ENCODE measurements at regions not wholly inside any gene's neighbourhood (a gene's known extent, or its start where the extent isn't known, plus 50 kb on each side); places are given as distances from the start of the nearest gene placed in this dataset.
"Not testable (repeated sequence)": the region's sequence is repeated elsewhere in the genome, so short reads cannot be mapped to it uniquely, and the experiment has no call there.

DNA sequence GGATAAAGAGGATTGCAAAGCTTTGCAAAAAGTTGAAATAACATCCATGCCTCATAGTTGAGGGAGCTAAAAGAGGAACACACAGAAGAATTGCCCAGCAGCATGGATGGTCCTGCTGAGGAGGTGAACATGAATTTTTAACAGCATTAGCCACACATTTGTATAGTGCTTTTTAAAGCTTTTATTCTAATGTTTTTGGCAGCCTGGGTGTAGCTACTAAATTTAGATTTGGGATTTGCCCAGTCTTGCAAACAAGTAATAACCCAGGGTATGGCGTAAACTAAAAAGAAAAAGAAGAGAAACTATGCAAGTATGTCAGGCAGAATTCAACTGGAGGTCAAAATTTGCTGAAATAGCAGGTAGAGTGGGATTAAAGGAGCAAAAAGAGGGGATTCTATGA, 75.1 kb upstream of the PTPRK start:
- peaks cover 0 to 12% (median 0%) of the 10 kb centered on the region in 7 donors for H3K4me1 Mint-ChIP-seq
- peak overlapping the region in 1 of 9 donors; percentile 9 for H3K27ac Mint-ChIP-seq
- no peaks in the 10 kb centered on the region for H3K27me3 ChIP-seq (ENCODE audit: control insufficient read depth in 2 of 2, insufficient read depth in 2 of 2, low read length in 2 of 2)
- DNase-seq (no peak), ATAC-seq (no peak)
- H3K9me3 Mint-ChIP-seq, result peaks cover 0 to 10% (median 0%) of the 10 kb centered on the region in 11 donors
- POLR2A ChIA-PET, result no interaction called here
- H3K36me3 ChIP-seq (ENCODE audit: control insufficient read depth in 2 of 3, insufficient read depth in 3 of 3, low read length in 3 of 3), result no peaks in the 10 kb centered on the region
- no peaks in the 10 kb centered on the region for H3K9me3 ChIP-seq (ENCODE audit: control insufficient read depth in 2 of 3, low read length in 3 of 3)
- no peaks in the 10 kb centered on the region for H3K36me3 Mint-ChIP-seq
- peaks cover 2 to 17% (median 7%) of the 10 kb centered on the region in 5 donors for H3K27me3 Mint-ChIP-seq
- H3K4me3 ChIP-seq (ENCODE audit: low read length), result no peak overlapping the region
- H3K4me3 Mint-ChIP-seq, result no peak overlapping the region
- CTCF ChIA-PET, result no interaction called here
- intact Hi-C loops (cut with micrococcal nuclease), result no loop called here
- H3K27ac ChIP-seq (ENCODE audit: low read depth, low read length), result no peak overlapping the region
- H3K4me1 ChIP-seq (ENCODE audit: control insufficient read depth in 2 of 2, insufficient read depth in 2 of 2, low read length in 2 of 2), result no peaks in the 10 kb centered on the region

- POLR2A ChIA-PET, result no interaction called here
- Mint-ChIP-seq H3K36me3 (peaks cover 0 to 6% (median 0%) of the 10 kb centered on the region in 5 donors), H3K27ac (no peak overlapping the region), H3K27me3 (peaks cover 0 to 29% (median 21%) of the 10 kb centered on the region in 5 donors), H3K9me3 (peaks cover 0 to 12% (median 5%) of the 10 kb centered on the region in 11 donors), H3K4me3 (no peak overlapping the region), H3K4me1 (no peaks in the 10 kb centered on the region)
- Histone ChIP-seq H3K27ac (ENCODE audit: low read depth, low read length) (no peak overlapping the region), H3K4me3 (ENCODE audit: low read length) (no peak overlapping the region), H3K4me1 (ENCODE audit: control insufficient read depth in 2 of 2, insufficient read depth in 2 of 2, low read length in 2 of 2) (no peaks in the 10 kb centered on the region), H3K27me3 (ENCODE audit: control insufficient read depth in 2 of 2, insufficient read depth in 2 of 2, low read length in 2 of 2) (peaks cover 0 to 4% of the 10 kb centered on the region in 2 donors), H3K9me3 (ENCODE audit: control insufficient read depth in 2 of 3, low read length in 3 of 3) (no peaks in the 10 kb centered on the region), H3K36me3 (ENCODE audit: control insufficient read depth in 2 of 3, insufficient read depth in 3 of 3, low read length in 3 of 3) (no peaks in the 10 kb centered on the region)
- intact Hi-C loops (cut with micrococcal nuclease), result no loop called here
- CTCF ChIA-PET, result no interaction called here
- DNase-seq (no peak), ATAC-seq (no peak)
These were observed 65.7 kb upstream of the PTPRK start for GRCh38 chr6:128586095-128586494.

DNA sequence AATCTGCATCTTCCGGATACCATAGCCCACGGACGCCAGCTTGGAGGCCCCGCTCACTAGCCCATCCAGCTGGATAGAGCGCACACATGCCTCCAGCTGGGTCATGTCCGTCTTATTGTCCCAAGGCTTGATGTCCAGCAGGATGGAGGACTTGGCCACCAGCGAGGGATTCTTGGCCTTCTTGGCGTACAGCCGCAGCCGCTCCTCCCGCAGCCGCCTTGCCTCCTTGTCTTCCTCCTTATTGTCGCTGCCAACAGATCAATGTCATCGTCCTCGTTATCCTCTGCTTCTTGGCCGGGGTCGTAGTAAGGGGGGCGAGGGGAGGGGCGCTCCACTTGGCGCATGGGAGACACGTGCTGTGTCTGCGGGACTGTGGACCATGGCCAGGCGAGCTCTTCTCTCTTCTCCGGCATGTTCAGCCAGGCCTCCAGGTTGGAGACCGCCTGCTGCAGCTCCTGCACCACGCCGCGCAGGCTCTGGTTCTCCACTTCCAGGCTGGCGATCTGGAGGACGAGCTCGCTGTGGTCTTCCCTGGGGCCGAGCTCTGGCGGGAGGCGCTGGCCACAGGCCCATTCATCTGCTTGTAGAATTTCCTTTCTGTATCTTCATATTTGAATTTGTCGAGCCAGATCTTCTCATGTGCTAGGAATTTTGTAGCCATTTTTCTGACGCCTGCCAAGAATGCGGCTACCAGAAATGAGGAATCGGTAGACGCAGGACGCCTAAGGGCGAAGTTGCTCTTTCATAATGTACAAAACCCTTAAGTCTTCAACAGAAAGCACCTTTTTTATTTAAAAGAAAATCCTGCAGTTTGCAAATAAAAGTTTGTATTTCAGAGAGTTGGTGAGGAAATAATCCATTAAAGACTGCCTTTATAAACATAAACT, 60.1 kb upstream of the PTPRK start:
- Mint-ChIP-seq H3K9me3 (no peaks in the 10 kb centered on the region), H3K27me3 (peaks cover 7 to 12% (median 12%) of the 10 kb centered on the region in 5 donors), H3K36me3 (peaks cover 0 to 5% (median 0%) of the 10 kb centered on the region in 5 donors), H3K4me3 (no peak overlapping the region), H3K27ac (no peak overlapping the region), H3K4me1 (peaks cover 0 to 7% (median 0%) of the 10 kb centered on the region in 7 donors)
- Histone ChIP-seq H3K4me1 (ENCODE audit: control insufficient read depth in 2 of 2, insufficient read depth in 2 of 2, low read length in 2 of 2) (no peaks in the 10 kb centered on the region), H3K4me3 (ENCODE audit: low read length) (no peak overlapping the region), H3K36me3 (ENCODE audit: control insufficient read depth in 2 of 3, insufficient read depth in 3 of 3, low read length in 3 of 3) (no peaks in the 10 kb centered on the region), H3K27ac (ENCODE audit: low read depth, low read length) (no peak overlapping the region), H3K27me3 (ENCODE audit: control insufficient read depth in 2 of 2, insufficient read depth in 2 of 2, low read length in 2 of 2) (no peaks in the 10 kb centered on the region), H3K9me3 (ENCODE audit: control insufficient read depth in 2 of 3, low read length in 3 of 3) (no peaks in the 10 kb centered on the region)
- intact Hi-C loops (cut with micrococcal nuclease), result no loop called here
- DNase-seq (no peak), ATAC-seq (no peak)
- POLR2A ChIA-PET, result no interaction called here
- CTCF ChIA-PET, result no interaction called here

GRCh38 chr6:128575254-128575653, 54.9 kb upstream of the PTPRK start:
- H3K4me1 ChIP-seq (ENCODE audit: control insufficient read depth in 2 of 2, insufficient read depth in 2 of 2, low read length in 2 of 2); H3K4me3 ChIP-seq (ENCODE audit: low read length); H3K27me3 ChIP-seq (ENCODE audit: control insufficient read depth in 2 of 2, insufficient read depth in 2 of 2, low read length in 2 of 2); POLR2A ChIA-PET; ATAC-seq; H3K36me3 ChIP-seq (ENCODE audit: control insufficient read depth in 2 of 3, insufficient read depth in 3 of 3, low read length in 3 of 3); H3K9me3 ChIP-seq (ENCODE audit: control insufficient read depth in 2 of 3, low read length in 3 of 3); H3K4me1 Mint-ChIP-seq; DNase-seq; H3K27ac ChIP-seq (ENCODE audit: low read depth, low read length); intact Hi-C loops (cut with micrococcal nuclease); H3K4me3 Mint-ChIP-seq; H3K36me3 Mint-ChIP-seq; CTCF ChIA-PET; H3K27ac Mint-ChIP-seq; H3K9me3 Mint-ChIP-seq: not testable (repeated sequence)
- peaks cover 0 to 15% (median under 1%) of the 10 kb centered on the region in 5 donors for H3K27me3 Mint-ChIP-seq

DNA sequence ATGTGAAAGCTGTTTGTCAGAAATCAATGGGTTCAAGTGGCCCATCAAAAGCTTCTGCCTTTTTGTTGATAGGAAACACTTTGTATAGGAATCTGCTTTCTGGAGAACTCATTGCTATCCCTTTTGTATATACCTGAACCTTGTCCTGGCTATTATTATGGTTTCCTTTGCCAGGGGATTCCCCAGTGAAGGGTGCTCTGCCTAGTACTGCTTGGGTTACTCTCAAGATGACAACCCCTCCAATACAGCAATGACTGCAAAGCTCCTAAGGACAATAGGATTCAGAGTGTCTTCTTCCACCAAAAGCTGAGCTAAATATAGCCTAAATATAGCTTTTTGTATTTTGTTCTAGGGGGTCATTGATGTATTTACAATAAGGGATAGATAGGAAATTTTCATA, 54.0 kb upstream of the PTPRK start:
- Mint-ChIP-seq H3K4me3 (no peak overlapping the region), H3K36me3 (no peaks in the 10 kb centered on the region), H3K27ac (peak overlapping the region in 1 of 9 donors; percentile 13), H3K27me3 (peaks cover 0 to 12% (median 0%) of the 10 kb centered on the region in 5 donors), H3K9me3 (no peaks in the 10 kb centered on the region), H3K4me1 (peaks cover 0 to 12% (median 0%) of the 10 kb centered on the region in 7 donors)
- no peak overlapping the region for H3K4me3 ChIP-seq (ENCODE audit: low read length)
- ChIA-PET POLR2A (no interaction called here), CTCF (no interaction called here)
- no peaks in the 10 kb centered on the region for H3K36me3 ChIP-seq (ENCODE audit: control insufficient read depth in 2 of 3, insufficient read depth in 3 of 3, low read length in 3 of 3)
- ATAC-seq (no peak), DNase-seq (no peak)
- H3K4me1 ChIP-seq (ENCODE audit: control insufficient read depth in 2 of 2, insufficient read depth in 2 of 2, low read length in 2 of 2), result no peaks in the 10 kb centered on the region
- intact Hi-C loops (cut with micrococcal nuclease), result no loop called here
- H3K27me3 ChIP-seq (ENCODE audit: control insufficient read depth in 2 of 2, insufficient read depth in 2 of 2, low read length in 2 of 2), result no peaks in the 10 kb centered on the region
- no peaks in the 10 kb centered on the region for H3K9me3 ChIP-seq (ENCODE audit: control insufficient read depth in 2 of 3, low read length in 3 of 3)
- no peak overlapping the region for H3K27ac ChIP-seq (ENCODE audit: low read depth, low read length)

- intact Hi-C loops (cut with micrococcal nuclease), result no loop called here
- H3K4me1 ChIP-seq (ENCODE audit: control insufficient read depth in 2 of 2, insufficient read depth in 2 of 2, low read length in 2 of 2), result no peaks in the 10 kb centered on the region
These were observed 52.6 kb upstream of the PTPRK start for GRCh38 chr6:128573036-128573435.

DNA sequence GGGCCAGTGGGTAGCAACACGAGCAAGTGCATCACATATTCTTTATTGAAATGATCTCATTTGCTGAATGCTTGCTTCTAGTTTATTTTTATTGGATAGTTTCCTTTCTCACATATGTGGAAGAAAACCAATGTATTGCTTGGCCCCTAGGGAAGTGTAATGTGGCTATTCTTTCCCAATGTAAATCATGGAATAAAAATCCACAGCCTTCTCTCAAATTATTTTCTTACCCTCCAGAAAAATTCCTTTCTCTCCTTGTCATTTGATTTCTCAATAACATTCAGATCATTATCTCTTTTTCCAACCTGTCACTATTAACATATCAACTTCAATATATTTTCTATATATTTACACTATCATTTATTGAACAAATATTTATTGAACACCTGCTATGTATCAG, 51.9 kb upstream of the PTPRK start:
- Mint-ChIP-seq H3K27ac (no peak overlapping the region), H3K4me1 (peaks cover 0 to 12% (median 0%) of the 10 kb centered on the region in 7 donors), H3K36me3 (no peaks in the 10 kb centered on the region), H3K9me3 (peaks cover 0 to 4% (median 0%) of the 10 kb centered on the region in 11 donors), H3K4me3 (no peak overlapping the region), H3K27me3 (peaks cover 0 to 12% (median 0%) of the 10 kb centered on the region in 5 donors)
- Histone ChIP-seq H3K36me3 (ENCODE audit: control insufficient read depth in 2 of 3, insufficient read depth in 3 of 3, low read length in 3 of 3) (no peaks in the 10 kb centered on the region), H3K27ac (ENCODE audit: low read depth, low read length) (no peak overlapping the region), H3K4me1 (ENCODE audit: control insufficient read depth in 2 of 2, insufficient read depth in 2 of 2, low read length in 2 of 2) (no peaks in the 10 kb centered on the region), H3K9me3 (ENCODE audit: control insufficient read depth in 2 of 3, low read length in 3 of 3) (no peaks in the 10 kb centered on the region), H3K27me3 (ENCODE audit: control insufficient read depth in 2 of 2, insufficient read depth in 2 of 2, low read length in 2 of 2) (no peaks in the 10 kb centered on the region), H3K4me3 (ENCODE audit: low read length) (no peak overlapping the region)
- no peak for ATAC-seq
- DNase-seq, result no peak
- CTCF ChIA-PET, result no interaction called here
- POLR2A ChIA-PET, result no interaction called here
- intact Hi-C loops (cut with micrococcal nuclease), result no loop called here

More at GRCh38 chr6:128573036-128573435, 52.6 kb upstream of the PTPRK start:
- no peaks in the 10 kb centered on the region for H3K36me3 ChIP-seq (ENCODE audit: control insufficient read depth in 2 of 3, insufficient read depth in 3 of 3, low read length in 3 of 3)
- no peaks in the 10 kb centered on the region for H3K27me3 ChIP-seq (ENCODE audit: control insufficient read depth in 2 of 2, insufficient read depth in 2 of 2, low read length in 2 of 2)
- DNase-seq, result no peak
- ATAC-seq, result no peak
- no peak overlapping the region for H3K27ac Mint-ChIP-seq
- H3K4me1 Mint-ChIP-seq, result peaks cover 0 to 12% (median 0%) of the 10 kb centered on the region in 7 donors
- H3K27me3 Mint-ChIP-seq, result peaks cover 0 to 12% (median 0%) of the 10 kb centered on the region in 5 donors
- no peak overlapping the region for H3K4me3 ChIP-seq (ENCODE audit: low read length)
- H3K36me3 Mint-ChIP-seq, result no peaks in the 10 kb centered on the region
- no peak overlapping the region for H3K4me3 Mint-ChIP-seq
- ChIA-PET POLR2A (no interaction called here), CTCF (no interaction called here)
- H3K9me3 Mint-ChIP-seq, result peaks cover 0 to 4% (median 0%) of the 10 kb centered on the region in 11 donors
- H3K9me3 ChIP-seq (ENCODE audit: control insufficient read depth in 2 of 3, low read length in 3 of 3), result no peaks in the 10 kb centered on the region
- H3K27ac ChIP-seq (ENCODE audit: low read depth, low read length), result no peak overlapping the region

Measured in naive thymus-derived CD4-positive, alpha-beta T cell (primary cell).